ENCODE measurements at regions not wholly inside any gene's neighbourhood (a gene's known extent, or its start where the extent isn't known, plus 50 kb on each side); places are given as distances from the start of the nearest gene placed in this dataset.
"Not testable (repeated sequence)": the region's sequence is repeated elsewhere in the genome, so short reads cannot be mapped to it uniquely, and the experiment has no call there.

GRCh38 chr10:65265451-65265954 lies 1660.3 kb upstream of the LRRTM3 start:
- no peak overlapping the region for H3K9ac ChIP-seq (ENCODE audit: low read length)
- H3K27me3 ChIP-seq (ENCODE audit: low read depth, low read length): no peaks in the 10 kb centered on the region
- no peaks in the 10 kb centered on the region for H3K36me3 ChIP-seq (replicated peaks; ENCODE audit: low read depth, low read length)
- H2AFZ ChIP-seq (ENCODE audit: low read depth, low read length): no peak overlapping the region
- no peak overlapping the region for H3K4me3 ChIP-seq (ENCODE audit: low read length)
- no peaks in the 10 kb centered on the region for H3K4me1 ChIP-seq (ENCODE audit: low read length)
- no peak overlapping the region for H3K4me2 ChIP-seq (ENCODE audit: low read length)
- no peaks in the 10 kb centered on the region for H3K9me3 ChIP-seq (ENCODE audit: insufficient read depth, low read length)
- H3K79me2 ChIP-seq (ENCODE audit: low read length): no peaks in the 10 kb centered on the region
- H4K20me1 ChIP-seq (ENCODE audit: insufficient read depth, low read length): no peaks in the 10 kb centered on the region
- TF ChIP-seq EZH2phosphoT487 (IDR thresholded peaks at IDR 0.05; ENCODE audit: low read depth) (no peak), CTCF (IDR thresholded peaks at IDR 0.05; ENCODE audit: low read depth, low read length) (no peak)
- no peak overlapping the region for H3K27ac ChIP-seq (ENCODE audit: low read length)

- H2AFZ ChIP-seq (ENCODE audit: low read depth, low read length); H3K9me3 ChIP-seq (ENCODE audit: insufficient read depth, low read length); H3K79me2 ChIP-seq (ENCODE audit: low read length): not testable (repeated sequence)
Measured at GRCh38 chr10:65269551-65269950, 1656.3 kb upstream of the LRRTM3 start.

GRCh38 chr10:65270969-65271368 lies 1654.9 kb upstream of the LRRTM3 start:
- Histone ChIP-seq H3K9ac (ENCODE audit: low read length) (no peak overlapping the region), H3K27ac (ENCODE audit: low read length) (no peak overlapping the region), H4K20me1 (ENCODE audit: insufficient read depth, low read length) (no peaks in the 10 kb centered on the region), H3K4me1 (ENCODE audit: low read length) (no peaks in the 10 kb centered on the region), H3K4me2 (ENCODE audit: low read length) (no peak overlapping the region), H3K36me3 (replicated peaks; ENCODE audit: low read depth, low read length) (no peaks in the 10 kb centered on the region), H3K27me3 (ENCODE audit: low read depth, low read length) (no peaks in the 10 kb centered on the region), H2AFZ (ENCODE audit: low read depth, low read length) (no peak overlapping the region), H3K9me3 (ENCODE audit: insufficient read depth, low read length) (no peaks in the 10 kb centered on the region), H3K4me3 (ENCODE audit: low read length) (no peak overlapping the region), H3K79me2 (ENCODE audit: low read length) (no peaks in the 10 kb centered on the region)
- TF ChIP-seq CTCF (IDR thresholded peaks at IDR 0.05; ENCODE audit: low read depth, low read length) (no peak), EZH2phosphoT487 (IDR thresholded peaks at IDR 0.05; ENCODE audit: low read depth) (no peak)

More at GRCh38 chr10:65269551-65269950, 1656.3 kb upstream of the LRRTM3 start:
- H4K20me1 ChIP-seq (ENCODE audit: insufficient read depth, low read length); H3K27ac ChIP-seq (ENCODE audit: low read length); H3K4me3 ChIP-seq (ENCODE audit: low read length); H3K4me1 ChIP-seq (ENCODE audit: low read length); H3K4me2 ChIP-seq (ENCODE audit: low read length); H3K36me3 ChIP-seq (replicated peaks; ENCODE audit: low read depth, low read length); H3K27me3 ChIP-seq (ENCODE audit: low read depth, low read length); H3K9ac ChIP-seq (ENCODE audit: low read length): not testable (repeated sequence)

GRCh38 chr10:65273115-65273514 lies 1652.7 kb upstream of the LRRTM3 start:
- Histone ChIP-seq H3K36me3 (replicated peaks; ENCODE audit: low read depth, low read length) (no peaks in the 10 kb centered on the region), H3K9ac (ENCODE audit: low read length) (no peak overlapping the region), H3K4me2 (ENCODE audit: low read length) (no peak overlapping the region), H3K4me1 (ENCODE audit: low read length) (no peaks in the 10 kb centered on the region), H3K9me3 (ENCODE audit: insufficient read depth, low read length) (no peaks in the 10 kb centered on the region), H2AFZ (ENCODE audit: low read depth, low read length) (no peak overlapping the region), H4K20me1 (ENCODE audit: insufficient read depth, low read length) (no peaks in the 10 kb centered on the region), H3K79me2 (ENCODE audit: low read length) (no peaks in the 10 kb centered on the region), H3K27me3 (ENCODE audit: low read depth, low read length) (no peaks in the 10 kb centered on the region), H3K4me3 (ENCODE audit: low read length) (no peak overlapping the region), H3K27ac (ENCODE audit: low read length) (no peak overlapping the region)
- no peak for TF ChIP-seq EZH2phosphoT487 (IDR thresholded peaks at IDR 0.05; ENCODE audit: low read depth)
- no peak for TF ChIP-seq CTCF (IDR thresholded peaks at IDR 0.05; ENCODE audit: low read depth, low read length)

GRCh38 chr10:65275296-65275695 lies 1650.5 kb upstream of the LRRTM3 start:
- Histone ChIP-seq H3K27ac (ENCODE audit: low read length) (no peak overlapping the region), H3K4me2 (ENCODE audit: low read length) (no peak overlapping the region), H3K4me3 (ENCODE audit: low read length) (no peak overlapping the region), H3K79me2 (ENCODE audit: low read length) (no peaks in the 10 kb centered on the region), H3K4me1 (ENCODE audit: low read length) (no peaks in the 10 kb centered on the region), H3K27me3 (ENCODE audit: low read depth, low read length) (no peaks in the 10 kb centered on the region), H3K9ac (ENCODE audit: low read length) (no peak overlapping the region), H2AFZ (ENCODE audit: low read depth, low read length) (no peak overlapping the region), H3K36me3 (replicated peaks; ENCODE audit: low read depth, low read length) (no peaks in the 10 kb centered on the region), H4K20me1 (ENCODE audit: insufficient read depth, low read length) (no peaks in the 10 kb centered on the region), H3K9me3 (ENCODE audit: insufficient read depth, low read length) (no peaks in the 10 kb centered on the region)
- no peak for TF ChIP-seq CTCF (IDR thresholded peaks at IDR 0.05; ENCODE audit: low read depth, low read length)
- no peak for TF ChIP-seq EZH2phosphoT487 (IDR thresholded peaks at IDR 0.05; ENCODE audit: low read depth)
